ENCODE measurements at regions not wholly inside any gene's neighbourhood (a gene's known extent, or its start where the extent isn't known, plus 50 kb on each side); places are given as distances from the start of the nearest gene placed in this dataset.
"Not testable (repeated sequence)": the region's sequence is repeated elsewhere in the genome, so short reads cannot be mapped to it uniquely, and the experiment has no call there.

DNA sequence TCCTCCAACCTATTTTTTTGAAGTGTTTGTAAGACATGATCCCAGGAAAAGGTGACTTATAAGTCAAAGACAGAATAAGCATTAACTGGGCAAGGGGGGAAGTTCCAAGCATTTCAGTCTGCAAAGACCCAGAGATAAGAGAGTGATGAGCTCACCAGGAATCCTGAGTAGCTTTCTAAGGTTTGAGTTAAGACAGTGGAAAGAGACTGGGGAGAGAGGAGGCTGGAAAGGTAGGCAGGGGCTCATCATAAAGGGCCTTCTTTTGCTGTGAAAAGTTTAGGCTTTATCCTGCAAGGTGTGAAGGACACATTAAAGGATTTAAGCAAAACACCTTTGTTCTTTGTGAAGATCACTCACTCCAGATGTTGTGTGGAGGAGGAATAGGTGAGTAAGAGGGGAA is 438.8 kb downstream of the CHL1 start:
- no peak for DNase-seq (ENCODE audit: low read depth in 4 of 4, low spot score in 1 of 4)

DNA sequence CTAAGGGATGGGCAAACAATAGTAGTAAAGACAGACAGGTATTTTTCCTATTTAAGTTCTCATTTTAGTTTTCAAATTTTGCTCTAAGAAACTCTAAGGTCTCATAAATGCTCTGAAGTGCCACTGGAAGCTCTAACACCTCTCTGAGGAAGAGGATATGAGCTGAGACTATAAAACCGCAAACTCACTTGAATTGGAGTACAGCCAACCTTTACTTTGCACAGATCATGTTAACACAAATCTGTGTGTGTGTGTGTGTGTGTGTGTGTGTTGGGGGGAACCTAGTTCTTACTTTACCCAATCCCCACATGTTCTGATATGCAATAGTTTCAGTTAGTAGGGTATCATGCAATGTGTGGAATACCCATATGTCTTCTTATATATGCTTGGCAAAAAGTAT is 446.8 kb downstream of the CHL1 start:
- no peak for DNase-seq (ENCODE audit: low read depth in 4 of 4, low spot score in 1 of 4)

DNA sequence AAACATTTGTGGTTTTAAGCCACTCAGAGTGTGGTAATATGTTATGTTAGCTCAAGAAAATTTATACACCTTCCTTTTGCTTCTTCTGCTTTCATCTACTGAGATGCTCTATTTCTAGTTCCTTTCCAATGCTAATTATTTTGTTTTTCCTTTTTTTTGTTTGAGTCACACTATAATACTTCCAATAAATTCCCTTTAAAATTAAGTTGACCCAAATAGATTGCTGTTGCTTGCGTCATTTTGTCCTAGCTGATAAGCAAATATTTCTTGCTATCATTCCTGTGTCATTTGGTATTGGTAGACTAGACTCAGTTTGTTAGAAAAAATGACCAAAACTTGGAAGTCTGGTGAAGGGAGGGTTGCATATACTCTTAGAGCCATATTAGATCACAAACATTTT is 437.0 kb upstream of the CNTN6 start:
- DNase-seq (ENCODE audit: low read depth in 4 of 4, low spot score in 1 of 4): no peak

DNA sequence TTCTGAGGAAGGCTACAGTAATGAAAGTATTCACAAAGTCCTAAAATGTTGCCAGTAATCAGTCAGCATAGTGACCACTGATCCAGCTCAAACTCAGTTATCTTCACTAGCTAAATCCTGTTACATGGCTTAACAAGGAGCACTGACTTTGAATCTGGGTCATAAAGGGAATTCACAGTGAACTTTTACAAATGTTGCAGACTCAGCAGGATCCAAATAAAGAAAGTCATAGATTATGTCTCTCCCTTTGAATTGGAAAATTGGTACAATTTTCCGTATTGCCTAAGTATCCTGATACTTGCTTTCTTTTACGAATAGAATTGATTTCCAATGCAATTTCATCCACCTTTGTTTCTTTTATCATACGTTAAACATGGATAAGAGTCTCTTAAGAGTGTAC is 431.5 kb upstream of the CNTN6 start:
- no peak for DNase-seq (ENCODE audit: low read depth in 4 of 4, low spot score in 1 of 4)

GRCh38 chr3:674116-674515 is 418.7 kb upstream of the CNTN6 start:
- no peak for DNase-seq (ENCODE audit: low read depth in 4 of 4, low spot score in 1 of 4)

DNA sequence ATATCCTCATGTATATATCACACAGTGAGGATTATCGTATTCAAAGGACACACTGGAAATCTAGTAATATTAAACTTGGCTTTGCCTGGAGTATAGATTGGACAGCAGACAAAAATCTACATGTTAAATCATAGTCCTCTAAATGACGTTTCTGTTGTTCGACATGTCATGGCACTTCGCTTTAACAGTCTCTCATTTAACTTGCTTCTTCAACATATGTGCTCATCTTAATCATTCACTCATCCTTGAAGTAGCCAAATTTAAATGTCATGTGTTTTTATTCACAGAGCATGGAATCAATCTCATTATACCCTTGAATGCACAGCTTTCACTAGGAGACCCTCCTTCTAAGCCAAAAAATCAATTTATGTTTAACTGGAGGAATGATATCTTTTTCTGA is 417.0 kb upstream of the CNTN6 start:
- no peak for DNase-seq (ENCODE audit: low read depth in 4 of 4, low spot score in 1 of 4)

GRCh38 chr3:683770-684169 is 409.1 kb upstream of the CNTN6 start:
- DNase-seq (ENCODE audit: low read depth in 4 of 4, low spot score in 1 of 4): no peak

DNA sequence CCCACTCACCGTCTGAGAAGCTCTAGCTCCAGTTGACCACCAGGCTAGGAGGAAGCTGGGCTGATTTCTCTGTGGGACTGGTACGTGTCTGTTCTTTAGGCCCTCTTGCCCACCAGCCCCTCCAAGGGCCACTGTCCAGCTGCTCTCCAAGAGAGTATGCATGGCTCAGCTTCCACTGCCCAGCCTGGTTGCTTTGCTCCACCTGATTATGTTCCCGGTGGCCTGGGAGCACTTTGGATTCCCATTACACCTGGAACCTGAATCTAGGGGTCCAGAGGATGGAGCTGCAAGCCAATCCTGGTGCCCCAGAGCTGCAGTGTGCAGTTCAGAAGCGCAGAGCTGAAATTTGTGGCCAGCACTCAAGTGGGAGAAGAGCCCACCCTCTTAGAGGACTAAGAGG is 402.1 kb upstream of the CNTN6 start:
- no peak for DNase-seq (ENCODE audit: low read depth in 4 of 4, low spot score in 1 of 4)

GRCh38 chr3:700514-700913 is 392.3 kb upstream of the CNTN6 start:
- DNase-seq (ENCODE audit: low read depth in 4 of 4, low spot score in 1 of 4): no peak

DNA sequence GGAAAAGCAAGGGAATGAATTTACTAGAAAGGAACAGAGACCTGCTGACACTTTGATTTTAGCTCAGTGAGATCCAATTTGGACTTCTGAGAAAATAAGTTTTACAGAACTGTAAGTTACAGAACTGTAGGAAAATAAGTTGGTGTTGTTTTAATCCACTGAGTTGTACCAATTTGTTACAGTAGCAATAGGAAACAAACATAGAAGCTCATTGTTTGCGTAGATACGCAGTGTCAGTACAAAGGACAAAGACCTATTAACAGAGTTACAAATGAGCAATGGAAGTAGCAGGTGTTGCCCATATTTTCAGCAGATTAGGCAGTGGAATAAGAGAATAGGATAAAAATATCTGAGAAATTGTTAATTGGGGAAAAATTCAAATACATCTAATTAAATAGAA is 385.8 kb upstream of the CNTN6 start:
- no peak for DNase-seq (ENCODE audit: low read depth in 4 of 4, low spot score in 1 of 4)

GRCh38 chr3:713006-713621 is 379.7 kb upstream of the CNTN6 start:
- no peak for DNase-seq (ENCODE audit: low read depth in 4 of 4, low spot score in 1 of 4)

DNA sequence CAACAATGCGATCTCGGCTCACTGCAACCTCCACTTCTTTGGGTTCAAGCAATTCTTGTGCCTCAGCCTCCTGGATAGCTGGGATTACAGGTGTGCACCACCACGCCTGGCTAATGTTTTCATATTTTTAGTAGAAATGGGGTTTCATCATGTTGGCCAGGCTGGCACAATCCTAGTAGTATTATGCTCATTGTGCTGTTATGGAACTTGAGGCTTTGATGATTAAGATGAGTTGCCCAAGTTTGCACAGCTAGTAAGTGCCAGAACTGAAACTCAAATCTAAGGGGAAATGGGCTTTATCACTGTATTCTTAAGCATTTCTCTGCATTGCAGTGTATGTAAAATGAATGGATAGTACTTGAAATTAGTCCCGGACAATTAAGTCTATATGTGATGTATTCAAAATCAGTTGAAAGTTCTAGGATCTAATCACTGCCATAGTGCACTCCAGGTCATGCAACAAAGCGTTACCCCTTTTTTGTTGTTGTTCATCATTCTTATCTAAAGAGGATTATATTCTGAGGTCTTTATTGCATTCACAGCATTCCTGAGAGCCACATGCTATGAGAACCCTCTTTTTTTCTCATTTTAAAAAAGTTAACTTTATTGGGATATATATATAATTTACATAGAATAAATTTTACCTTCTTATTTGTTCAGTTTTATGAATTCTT is 378.7 kb upstream of the CNTN6 start:
- DNase-seq (ENCODE audit: low read depth in 4 of 4, low spot score in 1 of 4): no peak

- no peak for DNase-seq (ENCODE audit: low read depth in 4 of 4, low spot score in 1 of 4)
These were observed 371.7 kb upstream of the CNTN6 start for GRCh38 chr3:721086-721485.

DNA sequence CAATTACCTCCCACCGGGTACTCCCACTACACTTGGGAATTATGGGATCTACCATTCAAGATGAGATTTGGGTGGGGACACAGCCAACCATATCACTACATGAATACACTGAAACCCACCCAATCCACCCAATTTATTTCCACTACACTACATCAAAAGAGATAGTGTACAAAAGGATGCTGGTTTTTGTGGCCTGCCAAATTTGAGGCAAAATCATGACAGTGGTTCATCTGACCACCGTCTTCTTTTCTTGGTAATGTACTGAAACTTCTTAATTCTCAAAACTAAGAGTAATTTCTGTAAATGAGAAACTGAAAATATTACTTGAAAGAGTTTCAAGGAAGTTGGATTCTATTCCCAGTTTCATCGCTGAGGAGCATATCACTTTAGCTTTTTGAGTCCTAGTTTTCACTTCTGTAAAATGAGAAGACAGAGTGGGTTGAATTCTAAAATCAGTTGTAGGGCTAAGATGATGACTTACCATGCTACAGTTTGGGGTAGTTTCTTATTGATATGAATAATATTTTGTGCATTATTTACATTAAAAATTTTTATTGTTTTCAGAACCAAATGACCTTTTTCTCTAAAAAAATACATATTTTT is 360.4 kb upstream of the CNTN6 start:
- DNase-seq (ENCODE audit: low read depth in 4 of 4, low spot score in 1 of 4): no peak

- no peak for DNase-seq (ENCODE audit: low read depth in 4 of 4, low spot score in 1 of 4)
These were observed 359.5 kb upstream of the CNTN6 start for GRCh38 chr3:733313-733712.

- DNase-seq (ENCODE audit: low read depth in 4 of 4, low spot score in 1 of 4): no peak
These were observed 335.1 kb upstream of the CNTN6 start for GRCh38 chr3:757711-758110.

GRCh38 chr3:759106-759505 is 333.7 kb upstream of the CNTN6 start:
- no peak for DNase-seq (ENCODE audit: low read depth in 4 of 4, low spot score in 1 of 4)

GRCh38 chr3:773433-773832 is 319.4 kb upstream of the CNTN6 start:
- not testable (repeated sequence) for DNase-seq (ENCODE audit: low read depth in 4 of 4, low spot score in 1 of 4)

DNA sequence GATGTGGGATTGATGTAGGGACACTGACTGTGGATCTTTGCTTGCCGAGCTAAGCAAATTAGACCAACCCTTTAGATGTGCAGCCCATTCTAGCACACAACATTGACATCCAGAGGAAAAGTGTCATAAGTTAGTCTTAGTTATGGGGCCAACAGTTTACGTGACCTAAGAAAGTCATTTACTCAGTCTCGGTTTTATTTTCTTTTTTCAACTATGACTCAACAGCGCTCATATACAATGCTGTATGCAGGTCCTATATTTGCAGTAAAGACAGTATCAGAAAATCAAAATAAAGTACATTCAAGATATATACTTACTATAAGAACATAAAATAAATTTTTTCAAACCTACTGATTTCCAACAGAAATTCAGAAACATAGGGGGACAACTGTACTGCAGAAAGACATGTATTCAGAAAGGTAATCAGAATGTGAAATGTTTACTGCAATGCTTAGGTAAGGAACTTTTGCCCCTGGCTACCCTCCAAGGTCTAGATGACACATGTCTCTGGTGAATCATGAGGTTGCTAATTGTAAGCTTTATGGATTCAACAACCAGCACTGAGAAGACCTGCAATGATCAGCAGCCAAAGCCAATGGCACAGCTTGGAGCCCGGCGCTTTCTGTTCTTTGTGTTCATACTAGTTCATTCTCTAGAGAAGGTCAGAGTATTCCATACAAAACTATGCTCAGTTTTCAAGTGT is 317.5 kb upstream of the CNTN6 start:
- DNase-seq (ENCODE audit: low read depth in 4 of 4, low spot score in 1 of 4): no peak

DNA sequence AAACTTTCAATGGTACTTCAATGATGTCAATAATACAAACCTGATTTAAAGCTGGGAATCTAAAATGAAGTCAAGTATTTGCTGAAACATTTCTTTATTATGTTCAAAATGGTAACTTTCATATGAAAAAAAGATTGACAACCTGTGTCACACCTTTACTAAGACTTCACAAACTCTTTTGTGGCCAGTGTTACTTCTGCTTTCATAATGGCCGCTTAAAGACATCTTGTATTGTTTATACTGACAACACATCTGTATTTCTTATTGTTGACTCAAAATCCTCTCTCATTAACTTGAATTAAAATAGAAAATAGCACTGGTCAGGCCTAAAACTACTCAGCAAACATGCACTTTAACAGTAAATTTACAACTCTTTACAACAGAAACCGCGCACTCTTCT is 312.3 kb upstream of the CNTN6 start:
- DNase-seq (ENCODE audit: low read depth in 4 of 4, low spot score in 1 of 4): no peak

GRCh38 chr3:791442-791841 is 301.4 kb upstream of the CNTN6 start:
- DNase-seq (ENCODE audit: low read depth in 4 of 4, low spot score in 1 of 4): no peak

- no peak for DNase-seq (ENCODE audit: low read depth in 4 of 4, low spot score in 1 of 4)
These were observed 300.2 kb upstream of the CNTN6 start for GRCh38 chr3:792630-793029.

Data from stimulated activated CD4-positive, alpha-beta T cell treated with anti-CD3 and anti-CD28 coated beads, Interleukin-1b, Interleukin-23, amount 100 ng/mL, for 24 hours (primary cell).